ENCODE measurements at regions not wholly inside any gene's neighbourhood (a gene's known extent, or its start where the extent isn't known, plus 50 kb on each side); places are given as distances from the start of the nearest gene placed in this dataset.

DNA sequence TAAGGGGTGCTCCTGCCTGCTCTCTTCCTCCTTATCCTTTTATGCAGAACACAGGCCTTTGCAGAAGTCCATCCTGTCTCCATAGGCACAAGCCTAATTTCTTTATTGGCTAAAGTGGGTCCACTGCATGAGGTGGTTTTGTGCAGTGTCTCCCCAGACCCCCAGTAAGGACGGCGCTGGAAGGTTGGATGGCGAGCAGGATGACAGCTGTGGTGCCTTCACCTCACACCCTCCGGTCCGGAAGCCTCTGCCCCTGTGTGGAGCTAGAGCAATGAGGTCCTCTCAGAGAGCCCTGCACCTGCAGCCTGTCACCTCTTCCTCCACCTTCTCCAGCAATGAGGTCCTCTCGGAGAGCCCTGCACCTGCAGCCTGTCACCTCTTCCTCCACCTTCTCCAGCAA is 393.7 kb upstream of the IRX1 start:
- no peak for DNase-seq (ENCODE audit: low read depth in 4 of 4, low spot score in 3 of 4)

DNA sequence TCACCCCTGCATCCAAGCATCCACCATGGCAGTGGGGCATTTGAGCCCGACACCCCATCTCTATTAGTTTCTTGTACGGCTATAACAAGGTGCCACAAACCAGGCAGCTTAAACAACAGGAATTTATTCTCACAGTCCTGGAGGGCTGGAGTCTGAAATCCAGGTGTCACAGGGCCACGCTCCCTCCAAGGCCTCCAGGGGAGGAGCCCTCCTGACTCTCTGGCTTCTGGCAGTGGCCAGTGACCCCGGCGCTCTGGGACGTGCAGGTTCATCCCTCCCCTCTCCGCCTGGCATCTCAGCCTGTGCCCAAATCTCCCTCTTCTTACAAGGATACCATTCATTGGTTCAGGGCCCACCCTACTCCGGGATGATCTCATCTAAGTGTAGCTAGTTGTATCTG is 394.5 kb upstream of the IRX1 start:
- no peak for DNase-seq (ENCODE audit: low read depth in 4 of 4, low spot score in 3 of 4)

DNA sequence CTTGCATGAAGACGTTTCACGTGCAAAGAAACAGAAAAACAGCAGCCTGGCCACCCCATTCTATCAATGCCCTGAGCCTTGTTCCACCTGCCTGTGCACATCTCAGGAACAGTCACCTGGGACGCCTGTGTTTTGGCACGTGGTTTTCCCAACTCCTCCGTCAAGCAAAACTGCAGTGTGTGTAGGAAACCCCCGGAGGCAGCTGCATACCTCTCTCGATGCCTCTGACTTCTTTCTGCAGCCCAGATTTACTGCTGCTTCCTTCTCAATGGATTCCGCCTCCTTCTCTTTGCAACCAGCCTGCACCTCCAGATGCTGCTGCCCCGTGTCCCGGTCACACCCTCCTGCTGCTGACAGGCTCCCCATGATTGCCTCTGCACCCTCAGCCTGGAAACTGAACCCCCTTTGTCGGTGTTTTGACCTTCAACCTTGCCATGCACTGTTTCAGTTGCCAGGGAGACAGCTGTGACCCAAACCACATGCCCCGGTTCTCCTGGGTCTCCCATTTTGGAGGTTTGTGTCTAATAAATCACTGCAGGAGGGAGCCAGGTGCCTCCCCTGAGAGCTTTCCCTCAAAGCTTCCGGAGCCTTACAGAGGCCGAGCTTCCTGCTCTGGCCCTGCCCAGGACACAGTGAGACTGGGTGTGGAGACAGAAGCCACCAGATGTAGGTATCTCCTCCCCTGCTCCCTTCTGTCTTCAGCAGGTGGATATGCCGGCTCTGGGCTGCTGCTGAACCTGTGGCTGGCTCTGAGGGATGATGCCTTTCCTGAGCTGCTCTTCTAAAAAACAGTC is 395.5 kb upstream of the IRX1 start:
- DNase-seq (ENCODE audit: low read depth in 4 of 4, low spot score in 3 of 4) = no peak

DNA sequence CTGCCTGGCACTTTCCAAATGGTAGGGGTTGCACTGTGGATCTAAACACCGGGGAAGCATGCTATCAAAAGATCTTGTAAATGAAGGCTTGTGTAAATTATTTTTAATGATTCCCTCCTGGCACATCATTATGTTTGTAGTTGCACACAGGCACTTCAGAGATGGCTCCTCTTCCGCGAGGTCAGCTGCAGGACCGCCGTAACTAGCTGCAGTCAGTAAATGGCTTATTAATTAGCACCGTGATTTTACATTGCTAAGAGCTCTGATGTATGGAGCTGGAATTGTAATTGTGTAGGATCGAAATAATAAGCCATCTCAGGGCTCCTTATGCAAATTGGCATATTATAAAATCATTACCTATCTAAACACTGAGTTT is 397.6 kb upstream of the IRX1 start:
- DNase-seq (ENCODE audit: low read depth in 4 of 4, low spot score in 3 of 4) = no peak

DNA sequence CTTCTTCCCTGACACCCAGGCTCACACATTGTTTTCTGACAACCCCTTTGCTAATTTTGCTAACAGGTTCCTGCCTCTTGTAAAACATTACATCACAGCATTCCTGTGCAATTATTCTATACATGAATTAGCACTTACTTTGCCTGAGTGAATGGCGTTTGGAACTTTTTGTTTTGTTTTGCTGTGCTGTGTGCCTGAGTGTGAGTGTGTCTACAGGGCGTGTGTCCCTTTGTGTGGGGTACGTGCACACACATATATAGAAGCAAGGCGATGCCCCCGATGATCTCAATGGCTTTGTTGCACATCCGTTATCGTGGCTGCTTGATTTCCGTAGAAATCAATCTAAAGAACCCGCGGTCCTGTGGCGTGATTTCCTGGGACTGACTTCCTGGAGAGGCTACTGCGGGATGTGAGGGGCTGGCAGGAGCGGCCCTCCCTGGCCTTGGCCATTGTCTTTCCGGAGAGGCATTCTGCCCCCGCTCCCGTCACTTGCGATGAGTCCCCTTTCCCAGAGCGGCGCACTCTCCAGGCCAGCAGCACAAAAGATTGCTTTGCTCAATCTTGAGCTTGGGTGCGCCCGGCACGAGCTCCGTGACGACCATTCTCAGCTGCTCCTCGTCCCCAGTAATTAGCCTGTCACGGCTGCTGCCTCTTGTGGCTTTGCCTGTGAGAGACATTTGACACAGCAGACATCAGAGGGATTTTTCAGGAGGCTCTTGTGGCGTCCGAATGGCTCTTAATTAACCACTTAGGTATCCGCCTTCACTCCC is 398.1 kb upstream of the IRX1 start:
- DNase-seq (ENCODE audit: low read depth in 4 of 4, low spot score in 3 of 4) = peak in 2 of 4 donors; percentile 22 to 47

DNA sequence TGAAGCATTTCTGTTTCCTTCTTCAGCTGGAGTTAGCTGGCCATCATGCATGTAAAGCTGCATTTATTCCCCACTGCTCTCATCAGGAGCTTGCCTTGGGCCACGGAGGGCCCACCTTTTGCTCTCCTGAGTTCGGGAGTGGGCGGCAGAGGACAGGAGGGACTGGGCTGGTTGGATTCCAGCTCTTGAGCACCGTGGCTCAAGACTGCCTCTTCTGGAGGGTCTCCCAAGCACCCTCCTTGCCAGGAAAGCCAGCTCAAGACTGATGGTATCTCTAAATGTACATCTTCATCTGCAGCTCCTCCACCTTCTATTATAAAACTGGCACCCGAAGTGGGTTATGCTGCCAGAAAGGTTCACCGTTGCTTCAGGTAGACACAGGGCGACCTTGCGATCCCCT is 399.6 kb upstream of the IRX1 start:
- DNase-seq (ENCODE audit: low read depth in 4 of 4, low spot score in 3 of 4) = no peak

DNA sequence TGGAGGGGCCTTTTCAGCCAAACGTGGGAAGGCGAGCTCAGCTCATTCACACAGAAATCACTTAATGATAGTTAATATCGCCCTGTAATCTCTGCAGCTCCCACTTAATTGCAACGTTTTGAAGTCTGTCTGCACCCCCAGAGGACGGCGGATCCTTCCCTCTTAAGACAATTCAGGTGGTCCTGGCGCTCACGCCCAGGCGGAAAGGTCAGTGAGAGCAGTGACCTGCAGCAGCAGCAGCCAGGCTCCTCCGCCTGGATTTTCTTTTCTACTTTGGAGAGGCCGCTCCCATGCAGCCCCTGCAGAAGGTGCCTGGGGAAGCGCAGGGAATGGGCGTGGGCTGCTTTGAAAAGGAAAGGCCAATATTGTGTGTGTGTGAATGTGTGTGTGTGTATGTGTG is 400.9 kb upstream of the IRX1 start:
- no peak for DNase-seq (ENCODE audit: low read depth in 4 of 4, low spot score in 3 of 4)

DNA sequence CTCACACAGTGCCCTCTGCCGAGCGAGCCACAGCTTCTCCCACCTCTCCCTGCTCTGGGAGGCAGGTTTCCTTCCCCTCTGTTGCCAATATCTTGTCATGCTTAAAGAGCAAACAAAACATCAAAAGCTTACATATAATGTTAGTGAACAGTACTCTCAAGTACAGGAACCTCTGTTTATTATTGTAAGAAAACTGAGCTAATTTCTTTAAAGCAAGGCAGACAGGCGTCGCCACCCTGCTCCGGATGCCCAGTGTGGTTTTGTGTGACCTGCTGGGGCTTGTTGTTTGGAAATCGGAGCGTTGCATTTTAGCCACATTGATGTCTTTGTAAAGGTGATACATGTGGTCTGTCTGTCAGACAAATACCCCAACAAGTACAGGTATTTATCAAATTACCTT is 401.4 kb upstream of the IRX1 start:
- no peak for DNase-seq (ENCODE audit: low read depth in 4 of 4, low spot score in 3 of 4)

DNA sequence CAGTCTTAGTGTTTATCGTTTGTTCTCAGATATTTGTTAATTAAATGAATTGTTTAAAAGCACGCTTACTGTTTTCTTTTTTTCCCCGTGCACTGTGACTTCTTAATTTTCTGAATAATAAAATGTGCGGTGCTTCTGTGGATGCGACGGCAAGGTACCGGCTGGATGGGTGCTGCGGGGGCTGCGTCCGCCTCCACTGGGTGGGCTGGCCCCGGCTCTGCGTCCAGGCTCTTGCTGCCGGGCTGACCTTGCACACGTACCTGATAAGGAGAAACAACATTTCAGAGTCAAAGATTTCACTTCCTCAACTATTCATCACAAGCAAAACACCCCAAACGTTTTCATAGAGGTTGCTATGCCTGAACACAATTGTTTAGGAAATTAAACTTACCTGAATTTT is 404.0 kb upstream of the IRX1 start:
- DNase-seq (ENCODE audit: low read depth in 4 of 4, low spot score in 3 of 4) = no peak

DNA sequence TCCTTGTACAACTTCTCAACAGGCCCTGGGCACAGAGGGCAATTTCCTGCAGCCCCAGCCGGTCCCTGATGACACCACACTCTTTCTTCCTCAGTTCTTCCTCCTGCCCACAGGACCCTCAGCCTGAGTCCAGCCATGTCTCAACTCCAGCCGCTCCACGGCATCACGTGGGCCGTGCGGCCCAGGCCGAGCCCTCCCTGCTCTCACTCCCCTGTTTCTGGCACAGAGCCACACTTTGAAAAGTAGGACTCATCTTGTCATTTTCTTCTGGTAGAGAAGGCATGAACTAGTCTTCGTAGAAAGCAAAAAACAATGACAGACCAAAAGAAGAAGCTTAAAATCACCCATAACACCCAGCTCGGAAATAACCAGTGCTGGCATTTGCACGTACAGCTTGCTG is 404.7 kb upstream of the IRX1 start:
- no peak for DNase-seq (ENCODE audit: low read depth in 4 of 4, low spot score in 3 of 4)

DNA sequence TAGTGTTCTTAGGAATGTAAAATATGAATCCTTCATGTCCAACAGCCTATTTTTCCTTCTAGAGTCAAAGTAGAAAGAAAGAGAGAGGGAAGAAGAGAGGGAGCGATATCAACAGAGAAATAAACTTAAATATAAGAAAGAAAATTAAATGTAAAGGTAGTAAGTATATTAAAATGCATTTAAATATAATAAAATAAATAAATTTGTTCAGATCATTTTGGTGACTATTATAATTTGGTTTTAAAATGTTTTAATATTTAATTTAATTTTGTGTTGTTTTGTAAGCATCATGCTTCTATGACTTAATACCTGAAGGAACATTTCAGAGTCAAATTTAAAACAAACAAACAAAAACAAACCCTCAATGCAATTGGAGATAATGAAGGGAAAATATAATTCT is 405.2 kb upstream of the IRX1 start:
- no peak for DNase-seq (ENCODE audit: low read depth in 4 of 4, low spot score in 3 of 4)

DNA sequence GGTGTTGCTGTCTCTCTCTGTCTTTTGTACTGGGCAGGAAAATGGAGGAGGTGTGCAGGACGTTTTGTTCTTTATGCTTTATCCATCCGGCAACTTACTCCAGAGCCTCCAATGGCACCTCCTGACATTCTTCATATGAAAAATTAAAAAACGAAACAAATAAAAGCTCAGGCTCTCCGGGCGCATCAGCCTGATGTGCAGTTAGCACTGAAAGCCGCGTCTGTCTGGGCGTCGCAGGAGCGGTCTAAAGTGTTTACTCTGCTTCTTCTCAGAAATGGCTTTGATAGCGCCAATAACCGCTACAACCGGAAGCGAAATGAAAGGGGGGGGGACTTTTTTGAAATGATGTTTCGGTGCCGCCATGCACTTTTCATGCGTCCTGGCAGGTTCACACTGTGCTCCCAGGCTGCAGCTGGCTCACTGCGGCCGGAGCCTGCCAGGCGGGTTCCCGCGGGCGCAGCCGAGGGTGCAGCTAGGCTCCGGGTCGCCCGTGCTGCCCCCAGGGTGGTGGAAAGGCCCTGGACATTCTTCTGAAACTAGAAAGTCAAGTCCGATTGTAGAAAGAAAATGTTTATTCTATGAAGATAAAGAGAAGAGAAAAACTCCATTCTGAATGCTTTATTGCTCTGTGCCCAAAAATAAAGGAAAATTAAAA is 407.7 kb upstream of the IRX1 start:
- no peak for DNase-seq (ENCODE audit: low read depth in 4 of 4, low spot score in 3 of 4)

DNA sequence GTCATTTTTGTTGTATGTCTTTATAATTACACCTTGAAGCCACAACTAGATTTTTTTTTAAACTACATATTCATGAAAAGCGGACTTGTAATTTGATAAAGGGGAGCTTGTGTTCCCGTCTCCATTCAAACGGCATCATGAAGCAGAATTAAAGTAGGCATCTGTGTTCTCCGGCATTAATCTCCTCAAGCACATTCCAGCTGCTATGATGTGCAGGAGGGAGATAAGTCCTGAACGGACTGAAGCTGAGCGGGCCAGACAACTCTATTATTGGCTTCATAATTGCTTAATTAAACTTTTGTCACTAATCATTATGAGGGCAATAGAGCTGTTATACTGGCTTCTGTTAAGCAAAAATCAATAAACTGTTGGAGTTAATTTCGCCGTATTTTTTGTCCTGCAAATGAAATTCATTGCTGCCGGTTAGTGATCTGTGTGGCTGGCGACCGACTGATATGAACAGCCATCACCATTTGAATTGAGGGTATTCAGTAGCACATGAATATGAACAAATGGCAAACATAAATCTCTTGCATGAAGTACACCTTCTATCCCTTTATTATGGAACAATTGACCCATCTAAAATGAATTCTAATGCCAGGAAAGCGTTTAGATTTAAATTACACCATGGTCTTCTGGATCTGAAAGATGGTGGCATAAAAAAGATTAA is 408.8 kb upstream of the IRX1 start:
- no peak for DNase-seq (ENCODE audit: low read depth in 4 of 4, low spot score in 3 of 4)

DNA sequence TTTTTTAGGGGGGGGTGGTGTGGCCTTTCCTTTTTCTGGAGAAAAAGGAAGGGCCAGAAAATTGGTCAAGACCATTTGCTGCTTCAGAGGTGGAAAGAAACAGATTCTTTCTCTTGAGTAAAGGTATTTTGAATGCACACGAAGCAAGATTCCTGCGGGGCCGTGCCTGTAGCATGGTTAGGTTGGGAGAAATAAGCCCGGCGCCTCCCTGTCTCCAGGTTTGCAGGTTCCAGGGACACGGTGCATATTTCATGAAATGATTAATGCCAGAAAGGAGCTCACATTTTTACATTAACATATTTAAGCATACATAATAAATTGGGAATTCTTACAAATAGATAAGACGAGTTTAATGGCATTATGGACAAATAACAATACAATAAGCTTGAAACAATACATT is 409.5 kb upstream of the IRX1 start:
- DNase-seq (ENCODE audit: low read depth in 4 of 4, low spot score in 3 of 4) = no peak

DNA sequence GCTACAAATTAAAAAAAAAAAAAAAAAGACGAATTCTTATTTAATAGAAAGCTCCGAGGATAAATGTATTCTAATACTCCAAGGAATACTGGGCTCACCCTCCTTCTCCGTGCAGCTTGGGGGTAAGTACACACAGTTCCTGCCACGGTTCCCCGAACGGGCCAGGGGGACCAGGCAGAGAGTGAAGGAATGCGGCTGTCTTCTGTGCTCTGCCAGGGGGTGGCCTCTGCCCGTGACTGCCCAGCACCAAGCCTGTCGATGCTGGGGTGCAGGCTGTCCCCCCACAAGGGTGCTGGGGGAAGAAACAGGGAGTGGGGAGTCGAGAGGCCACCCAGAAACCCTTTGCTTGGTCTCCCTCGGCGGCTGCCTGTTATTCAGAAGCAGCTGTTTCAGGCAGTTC is 410.1 kb upstream of the IRX1 start:
- DNase-seq (ENCODE audit: low read depth in 4 of 4, low spot score in 3 of 4) = no peak

DNA sequence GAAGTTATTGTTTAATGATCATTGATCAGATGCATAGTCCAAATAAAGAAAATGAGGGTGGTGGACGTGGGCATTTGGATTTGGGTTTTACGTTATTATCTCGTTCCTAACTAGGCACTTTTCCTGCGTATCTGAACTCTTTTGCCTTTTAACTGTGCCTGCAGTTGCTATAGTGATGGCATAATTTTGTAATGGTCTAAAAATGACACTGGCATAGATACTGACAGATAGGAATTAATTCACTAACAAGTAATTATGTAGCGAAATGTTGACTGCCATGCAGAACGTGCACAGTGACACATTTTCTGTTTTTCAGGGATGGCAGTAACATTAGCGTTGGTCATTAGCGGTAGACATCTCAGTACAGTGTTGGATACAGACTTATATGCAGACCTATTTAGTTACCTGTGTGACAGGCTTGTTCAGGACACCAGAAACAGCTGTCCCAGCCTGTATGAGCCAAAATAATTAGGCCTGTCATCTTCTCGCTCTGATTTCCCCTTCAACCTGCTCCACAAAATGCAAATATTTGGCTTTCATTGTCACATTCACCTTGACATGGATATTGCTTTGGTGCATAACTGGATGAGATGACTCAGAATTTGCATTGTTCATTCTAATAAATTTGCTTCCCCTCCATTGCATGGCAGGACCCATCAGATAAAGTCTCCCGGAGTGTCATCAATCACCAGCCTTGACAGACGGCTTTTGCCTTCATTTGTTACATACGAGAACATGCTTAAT is 413.3 kb upstream of the IRX1 start:
- no peak for DNase-seq (ENCODE audit: low read depth in 4 of 4, low spot score in 3 of 4)

DNA sequence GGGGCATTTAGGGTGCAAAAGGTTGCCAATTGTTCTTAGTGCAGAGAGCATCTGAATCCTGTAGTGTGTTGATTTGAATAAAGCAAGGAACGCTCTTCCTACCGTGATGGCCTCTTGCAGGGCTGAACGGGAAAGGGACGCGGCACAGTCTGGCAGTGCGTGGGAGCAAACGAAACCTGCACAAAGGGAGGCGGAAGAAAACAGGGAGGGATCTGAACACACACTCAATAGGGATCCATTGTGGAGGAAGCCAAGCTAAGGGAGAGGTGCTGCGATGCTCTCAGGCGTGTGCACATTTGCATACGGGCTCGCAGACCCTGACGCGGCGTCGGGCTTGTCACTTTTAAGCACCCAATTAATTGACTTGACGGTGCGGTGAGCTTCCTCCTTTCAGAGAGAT is 414.0 kb upstream of the IRX1 start:
- no peak for DNase-seq (ENCODE audit: low read depth in 4 of 4, low spot score in 3 of 4)

DNA sequence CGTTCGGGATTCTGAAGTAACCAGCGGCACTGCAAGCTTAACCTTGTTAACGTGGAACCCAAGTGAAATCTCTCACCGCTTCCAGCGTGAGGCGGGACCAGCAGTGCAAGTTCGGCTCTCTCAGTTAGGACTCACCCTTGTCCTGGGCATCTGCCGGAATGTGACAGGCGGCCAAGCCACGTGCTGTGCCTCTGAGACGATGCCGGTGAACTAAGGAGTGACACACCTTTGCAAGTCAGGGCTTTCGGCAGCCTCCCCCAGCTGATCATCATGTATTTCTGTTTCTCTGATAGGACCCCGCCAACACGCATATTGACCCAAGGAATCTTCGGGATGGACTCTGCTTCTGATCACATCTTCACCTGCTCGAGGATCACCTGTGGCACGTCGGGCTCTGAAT is 415.0 kb upstream of the IRX1 start:
- DNase-seq (ENCODE audit: low read depth in 4 of 4, low spot score in 3 of 4) = no peak

DNA sequence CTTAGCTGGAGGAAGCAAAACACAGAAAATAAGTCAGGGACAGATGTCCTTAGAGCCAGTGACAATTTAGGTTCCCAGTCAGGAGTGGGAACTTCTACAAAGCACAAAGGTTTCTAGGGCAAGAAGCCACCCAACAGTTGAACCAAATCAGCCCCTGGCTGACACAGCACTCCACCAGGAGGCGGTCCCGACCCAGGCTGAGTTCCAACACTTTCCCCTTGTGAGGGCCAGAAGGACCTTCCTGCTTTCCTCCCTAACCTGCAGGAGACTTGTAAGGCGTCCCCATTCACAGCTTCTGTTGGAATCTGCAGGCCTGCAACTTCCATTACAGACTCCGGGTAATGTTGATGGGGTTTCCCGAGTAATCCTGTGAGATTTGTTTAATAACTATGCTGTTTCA is 416.4 kb upstream of the IRX1 start:
- no peak for DNase-seq (ENCODE audit: low read depth in 4 of 4, low spot score in 3 of 4)

DNA sequence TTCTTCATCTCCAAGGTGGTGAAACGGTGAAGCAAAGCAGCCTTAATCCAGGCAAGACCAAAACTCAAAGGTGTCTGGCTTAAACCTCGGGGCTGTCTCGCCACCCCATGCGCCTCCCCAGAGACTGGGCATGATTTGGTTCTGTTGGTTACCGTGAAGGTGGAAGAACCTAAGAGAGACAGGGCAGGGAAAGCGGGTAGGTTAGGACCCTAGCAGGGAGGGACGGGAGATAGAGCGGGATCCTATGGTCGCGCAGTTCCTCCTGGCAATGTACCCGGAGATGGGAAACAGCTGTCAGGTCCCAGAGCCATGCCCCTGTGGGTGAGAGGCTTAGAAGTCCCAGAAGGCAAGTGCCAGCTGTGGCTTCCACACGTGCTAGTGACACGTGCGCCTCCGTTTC is 418.3 kb upstream of the IRX1 start:
- DNase-seq (ENCODE audit: low read depth in 4 of 4, low spot score in 3 of 4) = no peak

DNA sequence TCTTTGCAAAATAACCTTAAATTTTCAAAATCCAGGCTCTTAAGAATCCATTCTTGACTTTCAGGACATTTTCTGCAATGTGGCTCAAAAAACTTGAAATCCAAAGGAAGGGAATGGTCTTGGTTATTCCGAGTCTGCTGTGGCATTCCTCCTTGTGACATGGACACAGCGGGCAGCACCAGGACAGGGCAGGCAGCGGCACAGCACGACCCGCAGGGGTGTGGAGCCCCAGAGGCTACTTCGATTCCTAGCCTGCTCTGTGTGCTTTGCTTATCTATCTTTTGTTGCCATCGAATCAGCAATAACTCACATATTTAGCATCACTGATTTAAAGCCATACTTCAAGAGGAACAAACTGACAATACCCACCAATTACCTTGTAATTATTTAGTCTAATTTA is 420.2 kb upstream of the IRX1 start:
- DNase-seq (ENCODE audit: low read depth in 4 of 4, low spot score in 3 of 4) = no peak

Data from right renal pelvis (tissue), 4 donors.